GM12891 (cell line): ENCODE measurements at regions not wholly inside any gene's neighbourhood (a gene's known extent, or its start where the extent isn't known, plus 50 kb on each side); places are given as distances from the start of the nearest gene placed in this dataset.

ENCODE experiments used
- POLR2A ChIP-seq: IDR thresholded peaks from 2 replicates; pipeline ENCODE4 v1.6.1; 2011; ENCODE audit warnings: low read depth, low read length, control low read depth
- POLR2AphosphoS5 ChIP-seq: IDR thresholded peaks from 2 replicates; pipeline ENCODE4 v1.6.1; 2011; ENCODE audit warnings: low read depth, low read length, control low read depth
- POU2F2 ChIP-seq: IDR thresholded peaks from 2 replicates; pipeline ENCODE4 v1.6.1; 2011; ENCODE audit warnings: low read depth, mild to moderate bottlenecking, control low read depth, low read length, moderate library complexity
- SPI1 ChIP-seq: IDR thresholded peaks from 2 replicates; pipeline ENCODE4 v1.6.1; 2011; ENCODE audit warnings: low read depth, low read length, control low read depth
- TAF1 ChIP-seq: IDR thresholded peaks from 2 replicates; pipeline ENCODE4 v1.6.1; 2011; ENCODE audit warnings: low read depth, low read length, control low read depth

DNA sequence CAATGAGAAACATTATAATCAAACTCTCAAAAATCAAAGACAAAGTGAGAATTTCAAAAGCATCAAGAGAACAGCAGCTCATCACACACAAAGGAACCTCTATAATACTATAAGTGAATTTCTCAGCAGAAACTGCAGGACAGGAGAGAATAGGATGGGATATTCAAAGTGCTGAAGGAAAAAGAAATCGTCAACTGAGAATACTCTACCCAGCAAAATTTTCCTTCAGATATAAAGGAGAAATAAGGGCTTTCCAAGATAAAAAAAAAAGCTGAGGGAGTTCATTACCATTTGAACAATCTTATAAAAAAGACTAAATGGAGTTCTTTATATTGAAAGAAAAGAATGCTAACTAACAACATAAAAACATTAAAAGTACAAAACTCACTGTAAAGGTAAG is 481.1 kb downstream of the TLE4 start:
- TF ChIP-seq POLR2AphosphoS5 (no peak), POLR2A (no peak), SPI1 (no peak), TAF1 (no peak), POU2F2 (no peak)
